OCI-LY1 (cell line): ENCODE measurements at regions not wholly inside any gene's neighbourhood (a gene's known extent, or its start where the extent isn't known, plus 50 kb on each side); places are given as distances from the start of the nearest gene placed in this dataset.

Experiments
- EZH2 ChIP-seq: fragments of 200-600 bp; sonication (generic), shearing (Covaris generic); IDR thresholded peaks from 2 replicates; pipeline ENCODE4 v1.8.0; 2017; ENCODE audit warnings: borderline replicate concordance, mixed run types, mild to moderate bottlenecking, antibody characterized with exemption, low read length, moderate library complexity, mixed read lengths
- TF ChIP-seq, protein P1 (sequence below): fragments of 200-600 bp; sonication (generic), shearing (Covaris generic); IDR thresholded peaks from 2 replicates; pipeline ENCODE4 v1.5.1; 2017; ENCODE audit warnings: mild to moderate bottlenecking, antibody characterized with exemption, low read length, moderate library complexity, mixed read lengths

DNA sequence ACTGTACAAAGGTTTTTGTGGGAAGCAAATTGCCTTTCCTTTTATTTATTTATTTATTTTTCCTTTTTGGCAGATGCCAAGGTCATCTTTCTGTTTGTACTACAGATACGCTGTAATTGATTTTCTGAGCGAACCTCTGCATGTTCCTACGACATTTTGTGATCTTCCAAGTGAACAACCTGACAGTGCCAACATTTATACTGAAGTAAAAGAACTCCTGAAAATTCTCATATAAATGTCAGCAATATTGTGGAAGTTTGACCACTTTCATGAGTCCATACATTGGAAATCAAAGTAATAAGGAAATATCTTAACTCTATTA lies 86.8 kb upstream of the EEPD1 start:
- TF ChIP-seq, protein P1, sequence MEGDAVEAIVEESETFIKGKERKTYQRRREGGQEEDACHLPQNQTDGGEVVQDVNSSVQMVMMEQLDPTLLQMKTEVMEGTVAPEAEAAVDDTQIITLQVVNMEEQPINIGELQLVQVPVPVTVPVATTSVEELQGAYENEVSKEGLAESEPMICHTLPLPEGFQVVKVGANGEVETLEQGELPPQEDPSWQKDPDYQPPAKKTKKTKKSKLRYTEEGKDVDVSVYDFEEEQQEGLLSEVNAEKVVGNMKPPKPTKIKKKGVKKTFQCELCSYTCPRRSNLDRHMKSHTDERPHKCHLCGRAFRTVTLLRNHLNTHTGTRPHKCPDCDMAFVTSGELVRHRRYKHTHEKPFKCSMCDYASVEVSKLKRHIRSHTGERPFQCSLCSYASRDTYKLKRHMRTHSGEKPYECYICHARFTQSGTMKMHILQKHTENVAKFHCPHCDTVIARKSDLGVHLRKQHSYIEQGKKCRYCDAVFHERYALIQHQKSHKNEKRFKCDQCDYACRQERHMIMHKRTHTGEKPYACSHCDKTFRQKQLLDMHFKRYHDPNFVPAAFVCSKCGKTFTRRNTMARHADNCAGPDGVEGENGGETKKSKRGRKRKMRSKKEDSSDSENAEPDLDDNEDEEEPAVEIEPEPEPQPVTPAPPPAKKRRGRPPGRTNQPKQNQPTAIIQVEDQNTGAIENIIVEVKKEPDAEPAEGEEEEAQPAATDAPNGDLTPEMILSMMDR: no peak
- no peak for TF ChIP-seq EZH2
